Keratinocyte (primary cell): ENCODE measurements at regions not wholly inside any gene's neighbourhood (a gene's known extent, or its start where the extent isn't known, plus 50 kb on each side); places are given as distances from the start of the nearest gene placed in this dataset.

Source experiments
- DNase-seq: peaks from one replicate; pipeline ENCODE4 v3.0.0-alpha.2; 2011; ENCODE audit warnings: low read depth, missing footprints, low spot score
- FAIRE-seq: peaks from 2 replicates; lab custom pipeline; 2011; peaks lifted over from hg19 to GRCh38; lab: Jason Lieb, UNC
- H2AFZ ChIP-seq: 2 replicates; pipeline ENCODE4 v1.6.0; 2012; ENCODE audit warnings: low read length, control low read depth, inconsistent platforms; ENCODE audit not compliant: control insufficient read depth
- H3K27ac ChIP-seq: 2 replicates; pipeline ENCODE4 v1.5.1; 2011; ENCODE audit warnings: low read length; ENCODE audit not compliant: control insufficient read depth, insufficient read depth
- H3K27me3 ChIP-seq: 3 replicates; pipeline ENCODE4 v1.6.0; 2011; ENCODE audit warnings: low read length; ENCODE audit not compliant: control insufficient read depth, insufficient read depth; ENCODE audit errors: extremely low read depth
- H3K36me3 ChIP-seq, 2 experiments: 2 replicates in 1 of 2; 3 replicates in 1 of 2; pipeline ENCODE4 v1.5.1; 2011; ENCODE audit warnings: low read length in 2 of 2, mild to moderate bottlenecking in 1 of 2; ENCODE audit not compliant: control insufficient read depth in 2 of 2, insufficient read depth in 2 of 2; ENCODE audit errors: extremely low read depth in 1 of 2
- H3K4me1 ChIP-seq: 3 replicates; pipeline ENCODE4 v1.5.1; 2011; ENCODE audit warnings: low read length; ENCODE audit not compliant: control insufficient read depth, insufficient read depth; ENCODE audit errors: extremely low read depth
- H3K4me2 ChIP-seq: 3 replicates; pipeline ENCODE4 v1.6.0; 2011; ENCODE audit warnings: low read depth, low read length; ENCODE audit not compliant: control insufficient read depth, insufficient read depth; ENCODE audit errors: extremely low read depth
- H3K4me3 ChIP-seq, 3 experiments: fragments of 200-600 bp in 1 of 3; sonication (generic) in 1 of 3; 2 replicates in 2 of 3; 3 replicates in 1 of 3; pipeline ENCODE4 v1.5.1; 2011 to 2016; ENCODE audit warnings: low read length in 3 of 3, mild to moderate bottlenecking in 3 of 3, control low read depth in 2 of 3, inconsistent platforms in 1 of 3, low read depth in 1 of 3, mixed read lengths in 1 of 3, mixed run types in 1 of 3, moderate library complexity in 1 of 3; ENCODE audit not compliant: control insufficient read depth in 2 of 3, insufficient read depth in 2 of 3; ENCODE audit errors: extremely low read depth in 1 of 3
- H3K79me2 ChIP-seq: 2 replicates; pipeline ENCODE4 v1.6.0; 2012; ENCODE audit warnings: low read length; ENCODE audit not compliant: control insufficient read depth, insufficient read depth
- H3K9ac ChIP-seq: 3 replicates; pipeline ENCODE4 v1.6.0; 2011; ENCODE audit warnings: low read length; ENCODE audit not compliant: control insufficient read depth, insufficient read depth; ENCODE audit errors: extremely low read depth
- H3K9me1 ChIP-seq: 3 replicates; pipeline ENCODE4 v1.6.0; 2011; ENCODE audit warnings: low read length; ENCODE audit not compliant: control insufficient read depth, insufficient read depth; ENCODE audit errors: extremely low read depth
- H3K9me3 ChIP-seq: 2 replicates; pipeline ENCODE4 v1.5.1; 2012; ENCODE audit warnings: low read depth, low read length; ENCODE audit not compliant: control insufficient read depth
- H4K20me1 ChIP-seq: 3 replicates; pipeline ENCODE4 v1.6.0; 2011; ENCODE audit warnings: low read length; ENCODE audit not compliant: control insufficient read depth, insufficient read depth; ENCODE audit errors: extremely low read depth
- EZH2 ChIP-seq: IDR thresholded peaks from one replicate; pipeline ENCODE4 v1.6.1; 2012; ENCODE audit warnings: inconsistent platforms, mild to moderate bottlenecking, low read length, moderate library complexity
- dilution Hi-C: fragments of 300-500 bp; cut with MboI; formaldehyde crosslinking; loops from one replicate; pipeline ENCODE4 v1.7.0; 2020; ENCODE audit warnings: low sequenced_read_pairs; ENCODE audit not compliant: extremely low pct_ligation_motif_present
- TF ChIP-seq, protein P1 (sequence below), 3 experiments: IDR thresholded peaks in 1 of 3; conservative IDR thresholded peaks in 1 of 3; optimal IDR thresholded peaks in 1 of 3; 2 replicates in 2 of 3; 3 replicates in 1 of 3; pipeline versions ENCODE3 to v1.5.1; 2011; ENCODE audit warnings: low read length in 3 of 3, mild to moderate bottlenecking in 3 of 3, moderate library complexity in 2 of 3, control low read depth in 1 of 3, inconsistent platforms in 1 of 3; ENCODE audit not compliant: insufficient read depth in 2 of 3; ENCODE audit errors: extremely low read depth in 1 of 3

DNA sequence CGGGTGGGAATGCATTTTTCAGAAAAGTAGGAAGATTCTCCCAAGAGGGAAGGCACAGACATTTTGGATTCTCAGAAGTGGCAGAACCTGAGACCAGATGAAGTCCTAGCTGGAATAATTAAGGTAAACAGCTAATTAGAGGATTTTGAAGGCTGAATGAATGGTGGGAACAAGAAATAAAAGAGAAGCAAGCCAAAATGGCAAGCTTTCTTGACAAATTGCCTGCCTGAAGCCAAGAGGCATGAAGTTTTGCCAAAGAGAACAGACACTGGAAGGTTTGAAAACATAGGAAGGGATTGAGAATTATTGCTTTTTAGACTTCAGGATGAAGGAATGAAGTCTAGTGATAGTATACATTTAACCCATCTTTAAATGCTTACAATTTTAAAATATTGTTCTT lies 115.0 kb upstream of the SEM1 start:
- TF ChIP-seq EZH2, result no peak
- TF ChIP-seq, protein P1, sequence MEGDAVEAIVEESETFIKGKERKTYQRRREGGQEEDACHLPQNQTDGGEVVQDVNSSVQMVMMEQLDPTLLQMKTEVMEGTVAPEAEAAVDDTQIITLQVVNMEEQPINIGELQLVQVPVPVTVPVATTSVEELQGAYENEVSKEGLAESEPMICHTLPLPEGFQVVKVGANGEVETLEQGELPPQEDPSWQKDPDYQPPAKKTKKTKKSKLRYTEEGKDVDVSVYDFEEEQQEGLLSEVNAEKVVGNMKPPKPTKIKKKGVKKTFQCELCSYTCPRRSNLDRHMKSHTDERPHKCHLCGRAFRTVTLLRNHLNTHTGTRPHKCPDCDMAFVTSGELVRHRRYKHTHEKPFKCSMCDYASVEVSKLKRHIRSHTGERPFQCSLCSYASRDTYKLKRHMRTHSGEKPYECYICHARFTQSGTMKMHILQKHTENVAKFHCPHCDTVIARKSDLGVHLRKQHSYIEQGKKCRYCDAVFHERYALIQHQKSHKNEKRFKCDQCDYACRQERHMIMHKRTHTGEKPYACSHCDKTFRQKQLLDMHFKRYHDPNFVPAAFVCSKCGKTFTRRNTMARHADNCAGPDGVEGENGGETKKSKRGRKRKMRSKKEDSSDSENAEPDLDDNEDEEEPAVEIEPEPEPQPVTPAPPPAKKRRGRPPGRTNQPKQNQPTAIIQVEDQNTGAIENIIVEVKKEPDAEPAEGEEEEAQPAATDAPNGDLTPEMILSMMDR (optimal IDR thresholded peaks at IDR 0.05 in 1 of 3, IDR thresholded peaks at IDR 0.05 in 1 of 3, conservative IDR thresholded peaks at IDR 0.05 in 1 of 3; ENCODE audit: extremely low read depth in 1 of 3, insufficient read depth in 2 of 3, low read length in 3 of 3), result no peak
- no peaks in the 10 kb centered on the region for H3K79me2 ChIP-seq
- no peaks in the 10 kb centered on the region for H4K20me1 ChIP-seq
- H3K4me3 ChIP-seq, result no peak overlapping the region
- H3K4me1 ChIP-seq, result peaks cover 4% of the 10 kb centered on the region
- dilution Hi-C loops, result no loop called here
- H3K27me3 ChIP-seq, result no peaks in the 10 kb centered on the region
- no peak overlapping the region for H3K27ac ChIP-seq
- H3K36me3 ChIP-seq, result no peaks in the 10 kb centered on the region
- no peaks in the 10 kb centered on the region for H3K9me1 ChIP-seq
- no peak overlapping the region for H2AFZ ChIP-seq
- no peak for DNase-seq
- H3K9ac ChIP-seq, result no peak overlapping the region
- no peak for FAIRE-seq
- H3K4me2 ChIP-seq, result no peak overlapping the region
- H3K9me3 ChIP-seq, result no peaks in the 10 kb centered on the region

DNA sequence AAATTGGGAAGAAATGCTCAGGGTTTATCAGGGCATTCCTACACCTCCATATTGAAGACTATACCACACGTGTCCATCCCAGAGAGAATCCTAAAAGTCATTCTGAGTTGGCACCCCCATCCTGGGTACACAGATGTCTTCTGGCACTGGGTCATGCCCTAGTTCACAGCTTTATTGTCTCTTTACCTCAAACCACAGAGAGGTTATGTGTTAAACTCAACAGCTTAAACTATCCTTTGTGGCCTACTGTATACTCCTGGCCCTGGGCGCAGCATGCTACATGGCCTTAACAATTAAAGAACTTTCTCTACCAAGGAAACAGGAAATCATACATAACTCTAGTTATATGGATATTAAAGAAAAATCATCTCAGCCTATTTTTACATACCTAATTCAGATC lies 115.6 kb upstream of the SEM1 start:
- Histone ChIP-seq H3K9ac (no peak overlapping the region), H4K20me1 (no peaks in the 10 kb centered on the region), H2AFZ (no peak overlapping the region), H3K36me3 (no peaks in the 10 kb centered on the region), H3K4me2 (no peak overlapping the region), H3K9me3 (no peaks in the 10 kb centered on the region), H3K4me3 (no peak overlapping the region), H3K27ac (no peak overlapping the region), H3K4me1 (peaks cover 4% of the 10 kb centered on the region), H3K79me2 (no peaks in the 10 kb centered on the region), H3K9me1 (no peaks in the 10 kb centered on the region), H3K27me3 (no peaks in the 10 kb centered on the region)
- TF ChIP-seq, protein P1 (optimal IDR thresholded peaks at IDR 0.05 in 1 of 3, IDR thresholded peaks at IDR 0.05 in 1 of 3, conservative IDR thresholded peaks at IDR 0.05 in 1 of 3; ENCODE audit: extremely low read depth in 1 of 3, insufficient read depth in 2 of 3, low read length in 3 of 3), result no peak
- no peak for TF ChIP-seq EZH2
- dilution Hi-C loops, result no loop called here
- DNase-seq (no peak), FAIRE-seq (no peak)
